Activated CD4-positive, alpha-beta T cell treated with anti-CD3 and anti-CD28 coated beads for 4 hours (primary cell): ENCODE measurements at regions not wholly inside any gene's neighbourhood (a gene's known extent, or its start where the extent isn't known, plus 50 kb on each side); places are given as distances from the start of the nearest gene placed in this dataset.

Experiments
- DNase-seq, 2 donors: peaks; one replicate each; pipeline ENCODE4 v3.0.0-alpha.2; 2020

DNA sequence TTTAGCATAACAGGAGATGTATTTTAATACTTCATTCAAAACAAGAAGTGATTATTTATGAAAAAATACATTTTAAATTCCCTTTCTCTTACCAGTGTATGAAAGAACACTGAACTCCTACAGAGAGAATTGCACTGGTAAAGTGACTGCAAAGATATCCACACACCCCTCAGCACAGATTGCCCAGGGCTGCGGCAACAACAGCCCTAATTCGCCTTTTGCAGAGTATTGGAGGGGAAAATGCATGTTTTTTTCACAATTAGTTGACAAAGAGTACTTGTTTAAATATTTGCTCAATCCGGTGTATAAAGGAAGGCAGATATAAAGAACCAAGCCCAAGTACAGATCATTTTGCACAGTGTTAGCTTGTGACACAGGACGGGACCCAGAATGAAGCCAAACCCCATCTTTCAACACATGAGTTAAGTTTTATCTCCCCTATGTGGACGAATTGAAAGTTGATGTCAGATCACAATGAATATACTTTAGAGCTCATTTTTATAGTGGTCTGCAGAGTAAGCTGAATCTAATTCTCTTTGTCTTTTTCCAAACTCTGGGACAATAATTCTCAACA, 551.4 kb upstream of the IGFBP7 start:
- no peak for DNase-seq

DNA sequence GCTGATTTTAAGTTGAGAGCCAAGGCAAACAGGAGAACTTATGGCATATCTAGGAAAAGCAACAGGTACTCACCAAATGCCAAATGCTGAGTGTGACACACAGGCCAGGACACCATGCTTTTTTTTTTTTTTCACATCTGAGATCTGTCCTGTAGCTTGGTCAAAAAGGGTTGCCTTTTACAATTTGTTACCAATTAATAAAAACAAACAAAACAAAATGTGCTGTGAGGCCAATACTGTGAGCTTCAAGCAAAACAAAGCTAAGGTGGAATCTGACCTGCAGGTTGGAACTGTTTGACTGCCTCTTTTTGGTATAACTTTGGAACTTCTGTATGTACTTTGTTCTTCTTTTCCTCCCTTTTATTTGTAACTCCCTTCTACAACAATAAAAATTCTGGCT, 548.5 kb upstream of the IGFBP7 start:
- DNase-seq: no peak

DNA sequence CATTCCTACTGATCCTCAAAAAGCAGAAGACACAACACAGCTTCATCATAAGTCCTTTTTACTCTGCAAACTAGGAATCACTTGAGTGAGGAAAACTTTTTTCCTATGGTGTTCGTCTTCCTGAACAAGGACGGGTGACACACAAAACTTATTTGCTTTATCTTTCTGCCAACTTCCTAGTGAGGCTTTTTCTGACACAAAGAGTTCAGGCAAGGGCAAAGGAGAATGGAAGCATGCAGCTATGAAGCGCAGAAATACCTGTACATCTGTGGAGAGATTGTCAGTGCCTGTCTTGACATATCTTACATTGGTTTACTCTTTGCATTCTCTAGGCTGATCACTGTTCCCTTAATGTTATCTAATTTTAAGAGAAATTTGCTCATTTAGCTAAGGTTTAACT, 548.0 kb upstream of the IGFBP7 start:
- no peak for DNase-seq

DNA sequence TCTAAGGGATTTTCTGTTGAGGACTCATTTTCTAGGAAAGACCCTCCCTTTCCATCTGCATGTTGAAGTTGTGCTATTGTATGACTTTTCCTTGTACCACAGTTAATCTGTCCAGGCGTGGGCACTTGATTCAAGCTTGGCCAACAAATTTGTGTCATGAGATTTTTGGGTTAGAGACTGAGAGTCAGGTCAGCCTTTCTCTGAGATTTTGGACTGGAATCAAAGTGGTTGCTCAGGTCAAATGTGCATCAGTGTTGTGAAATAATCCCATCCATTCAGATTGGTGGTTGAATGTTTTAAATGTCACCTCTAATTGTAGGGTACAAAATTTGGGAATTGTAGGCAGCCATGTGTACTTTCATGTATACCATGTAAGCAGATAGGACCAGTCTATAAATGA, 545.2 kb upstream of the IGFBP7 start:
- DNase-seq: no peak

DNA sequence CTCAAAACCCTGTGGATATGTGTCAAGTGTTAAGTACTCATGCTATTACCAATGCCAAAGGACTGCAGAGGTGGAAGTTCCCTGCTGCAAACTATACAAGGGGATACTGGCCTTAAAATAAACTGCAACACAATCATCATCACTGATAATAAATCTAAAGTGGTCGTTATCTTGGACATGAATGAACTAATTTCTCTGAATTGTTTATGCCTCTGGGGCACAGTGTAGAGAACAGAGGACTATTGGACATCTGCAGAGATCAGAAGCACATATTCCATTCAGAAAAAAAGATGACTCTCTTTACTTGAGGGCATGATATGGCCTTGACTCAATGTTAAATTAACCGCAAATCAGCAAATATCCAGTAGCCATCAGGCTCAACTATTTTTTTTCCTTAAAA, 542.6 kb upstream of the IGFBP7 start:
- DNase-seq: no peak

DNA sequence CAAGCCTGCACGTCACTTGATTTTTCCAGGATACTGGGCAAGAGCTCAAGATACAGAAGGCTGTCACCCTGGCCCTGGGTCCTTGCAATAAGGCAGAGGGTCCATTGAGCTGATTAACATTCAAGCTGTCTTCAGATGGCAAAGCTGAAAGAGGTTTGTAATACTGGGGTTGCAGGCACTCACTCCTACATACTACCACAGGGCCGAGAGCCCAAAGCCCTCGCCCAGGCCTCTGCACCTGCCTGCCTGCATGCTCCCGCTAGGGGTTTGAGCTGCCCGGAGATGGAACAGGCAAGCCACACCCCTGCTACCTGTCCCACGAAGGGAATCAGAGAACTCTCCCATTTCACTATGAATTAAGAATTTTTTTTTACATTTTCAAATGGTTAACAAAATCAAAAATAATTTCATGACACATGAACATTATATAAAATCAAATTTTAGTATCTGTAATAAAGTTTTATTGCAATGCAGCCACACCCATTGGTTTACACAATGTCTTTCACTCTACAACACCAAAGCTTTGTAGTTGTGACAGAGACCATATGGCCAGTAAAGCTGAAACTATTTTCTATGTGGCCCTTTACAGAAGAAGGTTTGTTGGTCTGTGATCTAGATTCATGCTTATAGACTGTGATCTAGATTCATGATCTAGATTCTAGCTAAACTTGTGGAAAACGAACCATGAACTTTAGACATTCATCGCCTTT, 530.4 kb upstream of the IGFBP7 start:
- DNase-seq: no peak

DNA sequence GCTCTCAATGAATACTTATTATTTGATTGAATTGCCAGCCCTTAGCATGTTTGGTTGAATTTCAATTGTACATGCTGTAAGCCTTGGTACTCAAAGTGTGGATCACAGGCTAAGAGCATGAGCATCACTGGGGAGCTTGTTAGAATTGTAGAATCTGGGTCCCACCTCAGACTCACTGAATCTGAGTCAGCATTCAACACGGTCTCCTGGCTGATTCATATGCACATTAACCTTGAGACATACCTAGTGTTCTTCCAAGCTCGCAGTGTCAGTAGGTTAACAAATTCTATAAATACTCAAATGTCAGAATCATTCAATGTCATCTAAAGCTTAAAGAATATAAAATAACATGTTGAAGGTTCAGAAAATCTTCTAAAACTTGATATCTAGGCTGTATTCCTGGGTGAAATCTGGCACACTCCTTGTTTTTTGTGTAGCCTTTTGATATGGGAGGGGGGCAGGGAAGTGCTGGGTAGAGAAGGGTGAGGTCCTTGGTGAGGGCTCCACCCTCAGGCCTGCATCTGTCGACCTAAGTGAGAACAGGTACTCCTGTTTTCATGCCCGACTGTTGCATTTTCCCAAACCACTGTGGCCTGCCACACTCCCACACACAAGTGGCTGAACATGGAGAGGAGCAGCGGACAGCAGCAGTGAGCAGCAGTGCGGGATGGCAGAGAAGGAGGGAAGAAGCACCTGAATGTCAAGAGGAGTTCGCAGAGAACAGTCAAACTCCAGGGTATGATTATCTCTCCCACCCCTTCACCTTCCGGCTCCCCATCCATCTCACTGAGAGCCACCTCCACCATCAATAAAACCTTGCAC, 529.6 kb upstream of the IGFBP7 start:
- no peak for DNase-seq

DNA sequence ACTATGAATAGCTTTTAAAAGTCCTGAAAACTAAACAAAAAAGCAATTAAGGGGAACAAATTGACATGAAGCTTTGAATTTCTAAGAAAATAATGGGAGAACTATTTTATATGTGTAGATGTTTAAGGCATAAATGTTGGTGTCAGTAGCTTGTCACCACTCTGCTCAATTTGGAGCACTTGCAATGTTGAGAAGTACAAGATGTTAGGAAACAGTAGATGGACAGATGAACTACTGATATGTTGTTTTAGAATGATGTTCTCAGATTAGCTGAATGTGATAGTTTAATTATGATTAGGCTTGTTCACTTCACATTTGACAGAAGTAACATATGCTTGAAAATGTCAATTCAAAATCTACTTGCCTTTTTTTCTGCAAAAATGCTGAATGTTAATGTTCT, 525.7 kb upstream of the IGFBP7 start:
- DNase-seq: no peak

DNA sequence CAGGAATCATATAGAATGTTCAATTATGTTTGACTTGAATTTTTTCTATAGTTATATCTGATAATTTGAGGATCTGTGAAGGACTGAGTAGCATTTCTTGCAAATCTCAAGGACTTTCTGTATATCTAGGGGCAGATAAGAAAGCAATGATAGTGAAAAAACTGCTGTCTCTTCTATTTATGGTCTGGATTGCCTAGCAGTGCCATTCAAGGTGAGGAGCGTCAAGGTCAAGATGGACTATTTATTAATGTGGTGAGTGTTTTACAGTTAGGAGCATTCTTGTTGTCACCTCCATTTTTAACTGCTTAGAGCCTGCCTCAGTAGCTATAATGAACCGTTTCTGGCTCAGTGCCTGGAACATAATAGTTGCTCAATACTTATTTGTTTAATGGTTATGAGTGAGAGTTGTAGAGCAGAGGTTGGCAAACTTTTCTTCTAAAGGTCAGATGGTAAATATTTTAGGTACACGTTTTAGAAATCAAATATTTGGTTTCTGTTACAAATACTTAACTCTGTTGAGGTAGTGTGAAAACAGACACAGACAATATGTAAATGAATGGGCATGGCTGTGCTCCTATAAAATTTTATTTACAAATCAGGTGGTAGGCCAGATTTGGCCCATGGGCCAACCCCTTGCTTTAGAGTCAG, 523.2 kb upstream of the IGFBP7 start:
- no peak for DNase-seq

DNA sequence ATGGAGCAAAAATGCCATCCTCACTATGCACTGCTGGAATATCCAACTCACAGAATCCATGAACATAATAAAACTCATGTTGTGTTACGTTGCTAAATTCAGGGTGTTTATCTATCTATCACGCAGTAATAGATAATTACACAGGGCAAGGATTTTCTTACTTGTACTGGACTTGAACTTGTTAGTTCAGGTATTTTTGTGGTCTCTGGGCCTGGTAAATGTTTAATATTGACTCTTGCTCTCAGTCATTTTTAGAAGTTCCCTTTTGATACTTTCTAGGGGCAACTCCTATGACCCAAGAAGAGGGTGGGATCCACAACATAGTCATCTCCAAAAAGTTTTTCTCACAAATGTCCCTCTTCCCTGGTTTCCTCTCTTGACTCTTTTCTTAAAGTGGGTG, 522.4 kb upstream of the IGFBP7 start:
- DNase-seq: no peak

DNA sequence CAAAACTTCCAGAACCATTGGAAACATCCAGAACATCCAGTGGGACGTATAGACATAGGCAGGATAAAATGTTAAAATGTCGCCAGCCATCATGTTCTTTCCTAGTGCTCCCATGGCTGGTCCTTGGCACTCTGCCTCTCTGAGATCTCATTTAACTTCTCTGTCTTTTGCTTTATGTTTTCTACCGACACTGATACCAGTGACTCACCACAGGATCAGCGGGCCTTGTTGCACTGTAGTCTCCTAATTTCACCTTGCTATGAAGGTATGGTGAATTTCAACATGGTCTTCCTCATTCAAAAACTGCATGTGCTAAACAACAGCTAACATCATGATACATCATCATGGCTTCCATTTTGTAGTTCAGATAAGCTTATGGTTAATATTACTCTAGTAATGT, 521.0 kb upstream of the IGFBP7 start:
- DNase-seq: no peak

DNA sequence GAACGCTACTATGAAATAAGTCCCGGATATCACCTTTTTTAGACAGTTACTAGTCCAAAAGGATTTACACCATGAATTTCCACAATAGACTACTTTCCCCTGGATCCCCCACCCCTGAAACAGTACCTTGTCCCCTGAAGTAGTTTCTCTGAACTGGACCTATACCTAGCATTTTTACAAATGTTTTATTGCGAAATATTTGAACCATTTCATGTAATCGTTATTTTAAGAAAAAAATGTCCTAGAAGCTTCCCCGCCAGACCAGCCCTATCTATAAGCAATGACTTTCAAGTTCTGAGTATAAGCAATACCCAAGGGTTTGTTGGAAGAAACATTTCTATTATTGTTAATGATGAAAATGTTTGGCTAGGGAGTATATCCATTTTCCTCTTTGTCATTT, 517.8 kb upstream of the IGFBP7 start:
- no peak for DNase-seq

DNA sequence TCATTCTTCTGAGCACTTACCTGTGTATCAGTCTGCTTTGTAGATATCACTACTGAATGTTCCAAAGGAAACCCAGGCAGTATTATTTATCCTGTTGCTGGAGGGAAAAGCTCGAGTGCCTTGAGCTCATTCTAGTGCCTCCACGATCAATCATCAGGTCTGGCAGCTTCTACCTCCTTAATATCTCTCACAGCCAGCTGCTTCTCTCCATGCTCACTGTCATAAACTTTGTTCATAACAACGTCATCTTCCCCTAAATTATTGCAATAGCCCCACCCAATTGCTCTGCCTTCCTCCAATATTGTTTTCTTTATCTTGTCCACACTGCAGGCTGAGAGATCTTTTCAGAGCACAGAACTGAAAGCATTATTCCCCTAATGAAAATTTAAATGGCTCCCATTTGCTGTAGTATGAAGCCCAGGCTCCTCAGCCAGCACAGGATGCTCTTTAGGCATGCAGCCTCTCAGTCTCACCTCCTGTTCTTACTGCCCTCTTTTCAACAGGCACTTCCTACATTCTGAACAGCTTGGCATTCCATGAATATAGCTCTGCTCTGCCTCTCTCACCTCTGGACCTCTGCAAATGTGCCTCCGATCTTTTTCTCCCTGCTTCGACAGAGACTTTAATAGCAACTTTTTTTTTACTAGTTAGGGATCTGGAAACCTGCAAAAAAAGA, 504.2 kb upstream of the IGFBP7 start:
- no peak for DNase-seq

DNA sequence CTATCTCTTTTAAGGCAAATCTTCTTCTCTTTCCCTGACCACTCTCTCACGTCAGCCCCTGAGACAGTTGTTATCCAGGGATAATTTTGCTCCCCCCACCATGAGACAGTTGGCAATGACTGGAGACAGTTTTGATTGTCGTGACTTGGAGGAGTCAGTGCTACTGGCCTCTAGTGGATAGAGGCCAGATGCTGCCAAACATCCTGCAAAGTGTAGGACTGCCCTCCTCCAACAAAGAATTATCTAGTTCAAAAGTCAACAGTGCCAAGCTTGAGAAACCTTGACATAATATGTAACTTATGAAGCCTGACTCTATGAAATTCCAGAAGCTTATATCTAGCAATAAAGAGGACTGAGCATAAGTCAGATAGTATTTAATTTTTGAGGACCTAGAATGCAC, 502.1 kb upstream of the IGFBP7 start:
- no peak for DNase-seq

DNA sequence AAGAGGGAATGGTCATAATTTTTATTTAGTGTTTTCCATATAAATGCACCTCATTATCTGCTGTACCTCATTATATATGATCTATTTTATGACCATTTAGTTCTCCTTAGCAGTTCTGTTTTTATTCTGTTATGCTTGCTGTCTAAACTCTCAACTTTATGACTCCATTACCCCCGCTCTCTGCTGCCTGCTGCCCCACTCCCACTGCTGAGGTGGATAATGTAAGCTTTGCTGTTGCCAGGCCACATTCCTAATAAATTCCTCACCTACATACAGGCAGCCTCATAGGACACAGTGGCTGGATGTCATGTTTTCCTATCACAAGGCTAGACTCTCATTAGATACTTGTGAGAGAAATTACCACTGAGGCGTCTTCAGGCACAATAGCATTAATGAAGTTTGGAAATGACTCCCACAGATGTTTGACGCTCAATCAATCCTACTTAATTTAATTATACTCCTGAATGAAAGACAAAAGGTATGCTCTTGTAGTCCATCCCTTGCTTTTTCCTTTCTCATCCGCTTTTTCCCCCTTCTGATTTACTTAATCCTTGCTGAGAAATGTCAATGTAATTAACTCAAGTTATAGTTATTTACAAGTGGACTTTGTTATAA, 497.5 kb upstream of the IGFBP7 start:
- DNase-seq: no peak

DNA sequence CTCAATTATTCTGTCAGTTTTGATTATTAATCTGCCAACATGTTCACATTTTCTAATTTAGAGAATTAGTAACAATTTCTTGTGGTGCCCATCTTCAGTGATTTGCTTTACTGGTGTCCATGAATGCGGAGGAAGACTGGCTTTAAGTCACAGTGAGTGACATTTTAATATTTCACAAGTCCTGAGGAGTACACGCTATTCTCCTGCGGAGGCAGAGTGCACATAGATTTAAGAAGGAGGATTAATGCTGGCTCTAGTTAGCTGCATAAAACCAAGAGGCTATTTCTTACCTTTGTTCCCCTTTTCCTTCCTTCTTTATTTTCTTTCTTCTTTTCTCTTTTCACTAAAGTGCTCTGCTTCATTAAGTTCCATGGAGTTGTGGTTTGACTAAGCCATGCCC, 495.2 kb upstream of the IGFBP7 start:
- DNase-seq: no peak

DNA sequence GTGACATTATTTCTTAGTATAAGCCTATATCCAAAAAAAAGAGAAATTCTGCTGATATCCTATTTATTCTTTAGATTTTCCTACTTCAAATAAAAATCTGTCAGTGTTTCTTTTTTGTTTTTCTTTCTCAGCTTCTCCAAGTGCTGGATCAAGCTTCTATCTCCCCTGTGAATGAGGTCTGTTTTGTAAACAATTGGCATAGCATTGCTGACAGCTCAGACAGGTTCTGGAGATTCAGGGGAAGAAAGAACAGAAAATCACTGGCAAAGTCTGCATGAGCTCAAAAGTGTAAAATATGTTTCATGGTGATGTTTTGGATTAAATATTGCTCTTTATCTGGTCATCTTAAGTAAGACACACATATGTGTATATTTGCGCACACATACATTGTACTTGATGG, 492.0 kb upstream of the IGFBP7 start:
- no peak for DNase-seq

DNA sequence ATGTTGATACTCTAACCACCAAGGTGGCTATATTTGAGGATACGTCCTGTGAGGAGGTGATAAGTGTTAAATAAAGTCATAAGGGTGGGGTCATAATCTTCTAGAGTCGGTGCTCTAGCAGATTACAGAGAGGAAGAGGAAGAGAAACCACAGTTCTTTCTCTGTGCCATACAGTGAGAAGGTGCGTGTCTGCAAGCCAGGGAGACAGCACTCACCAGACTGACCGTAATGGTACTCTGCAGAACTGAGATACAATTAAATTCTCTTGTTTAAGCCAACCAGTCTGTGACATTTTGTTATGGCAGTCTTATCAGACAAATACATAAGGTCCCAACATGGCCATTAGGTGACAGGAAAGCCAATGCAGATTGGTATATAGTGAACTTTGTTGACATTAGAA, 480.9 kb upstream of the IGFBP7 start:
- DNase-seq: no peak

DNA sequence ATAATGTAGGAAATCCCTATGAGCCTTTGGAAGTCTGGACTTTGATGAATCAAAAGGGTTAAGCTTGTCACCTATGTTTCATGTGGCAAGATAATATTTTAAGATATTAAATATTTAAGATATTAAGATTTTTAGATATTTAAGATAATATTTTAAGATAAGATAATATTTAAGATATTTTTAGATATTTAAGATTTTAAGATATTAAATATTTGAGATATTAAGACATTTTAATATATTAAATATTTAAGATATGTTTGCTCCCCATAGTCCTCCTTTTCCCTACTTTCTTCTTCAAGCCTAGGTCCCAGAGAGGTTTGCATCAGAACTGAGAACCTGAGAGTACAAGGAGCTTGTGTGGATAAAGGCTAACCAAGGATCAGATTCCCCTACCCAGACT, 478.4 kb upstream of the IGFBP7 start:
- DNase-seq: no peak

DNA sequence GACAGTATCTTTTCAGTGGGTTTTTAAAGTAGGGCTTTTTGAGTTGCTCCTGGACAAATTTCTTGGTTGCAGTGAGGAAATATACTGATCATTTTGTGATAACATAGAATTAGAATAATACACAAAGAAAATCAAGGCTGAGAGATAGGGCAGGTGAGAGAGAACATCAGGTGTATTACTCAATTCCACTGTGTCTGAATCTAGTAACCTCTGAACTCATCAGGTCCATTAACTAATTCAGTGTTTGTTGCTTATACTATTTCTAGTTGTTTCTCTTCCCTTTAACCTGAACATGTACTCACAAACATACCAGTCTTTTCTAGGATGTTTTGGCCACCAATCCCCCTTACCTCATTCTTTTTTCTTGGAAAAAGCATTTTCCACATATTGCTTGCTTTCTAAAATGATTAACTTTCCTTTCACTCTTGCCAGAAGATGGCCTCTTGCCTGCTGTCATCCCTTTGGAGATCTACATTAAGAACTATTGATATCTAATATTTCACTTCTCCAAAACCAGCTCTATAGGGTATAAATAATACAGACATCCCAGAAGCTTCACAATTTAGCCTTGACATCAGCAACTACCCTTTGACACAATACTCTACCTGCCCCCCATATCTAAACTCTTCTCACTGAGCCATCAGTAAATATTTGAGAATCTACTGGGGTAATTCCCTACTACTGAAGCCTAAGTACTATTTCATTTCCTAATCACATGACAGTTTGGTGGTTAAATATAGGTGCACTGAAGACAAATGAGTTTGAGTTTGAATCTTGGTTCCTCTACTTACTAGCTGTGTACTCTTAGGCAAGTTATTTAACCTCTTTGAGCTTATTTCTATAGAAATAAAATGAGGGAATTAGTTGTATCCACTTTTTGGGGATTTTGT, 470.8 kb upstream of the IGFBP7 start:
- no peak for DNase-seq

DNA sequence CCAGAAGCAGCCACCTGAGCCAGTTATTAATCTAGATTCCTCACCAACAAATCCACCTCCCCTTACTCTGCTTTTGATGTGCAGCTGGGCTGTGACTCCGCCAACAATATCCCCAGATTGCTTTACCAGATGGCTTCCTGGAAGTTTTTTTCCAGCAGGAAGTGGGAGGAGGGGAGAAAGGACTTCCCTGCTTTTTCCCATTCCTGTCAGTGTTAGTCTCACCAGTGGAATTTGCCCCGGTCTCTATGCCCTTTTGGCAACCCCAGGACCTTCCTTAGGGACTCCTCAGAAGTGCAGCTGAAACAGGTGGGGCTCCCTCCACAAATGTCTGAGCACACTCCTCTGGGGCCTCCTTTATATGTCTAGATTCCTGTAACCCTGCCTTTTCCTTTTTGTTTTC, 465.2 kb upstream of the IGFBP7 start:
- DNase-seq: no peak
